NCI-H187 (cell line): ENCODE measurements at regions not wholly inside any gene's neighbourhood (a gene's known extent, or its start where the extent isn't known, plus 50 kb on each side); places are given as distances from the start of the nearest gene placed in this dataset.
"Not testable (repeated sequence)": the region's sequence is repeated elsewhere in the genome, so short reads cannot be mapped to it uniquely, and the experiment has no call there.

Experiments used
- DNase-seq, 2 experiments: peaks; one replicate each; lab custom pipeline; 2025; lab: John Stamatoyannopoulos, UW

- DNase-seq, result not testable (repeated sequence)
Measured at GRCh38 chr9:81013191-81013590, 676.2 kb downstream of the TLE1 start.

- DNase-seq, result no peak
Measured at GRCh38 chr9:81002906-81003305, 686.4 kb downstream of the TLE1 start.

- DNase-seq, result peak; percentile 34 to 40
Measured at GRCh38 chr9:81002242-81002641, 687.1 kb downstream of the TLE1 start.

GRCh38 chr9:80995759-80996158 lies 693.6 kb downstream of the TLE1 start:
- no peak for DNase-seq

GRCh38 chr9:80994892-80995291 lies 694.5 kb downstream of the TLE1 start:
- DNase-seq, result no peak

- DNase-seq, result not testable (repeated sequence)
Measured at GRCh38 chr9:80985595-80985994, 703.8 kb downstream of the TLE1 start.

- DNase-seq, result no peak
Measured at GRCh38 chr9:80976403-80976802, 712.9 kb downstream of the TLE1 start.

GRCh38 chr9:80970377-80970776 lies 719.0 kb downstream of the TLE1 start:
- DNase-seq, result not testable (repeated sequence)

GRCh38 chr9:80968611-80969010 lies 720.7 kb downstream of the TLE1 start:
- DNase-seq, result no peak

GRCh38 chr9:80964914-80965313 lies 724.4 kb downstream of the TLE1 start:
- no peak for DNase-seq

- peak in 1 of 2 experiments; percentile 36 for DNase-seq
Measured at GRCh38 chr9:80964374-80964773, 725.0 kb downstream of the TLE1 start.

GRCh38 chr9:80957801-80958200 lies 731.5 kb downstream of the TLE1 start:
- no peak for DNase-seq

- DNase-seq, result no peak
Measured at GRCh38 chr9:80954521-80954920, 734.8 kb downstream of the TLE1 start.

GRCh38 chr9:80952363-80952922 lies 736.9 kb downstream of the TLE1 start:
- DNase-seq, result no peak

GRCh38 chr9:80951675-80952074 lies 737.7 kb downstream of the TLE1 start:
- no peak for DNase-seq

GRCh38 chr9:80948876-80949275 lies 740.5 kb downstream of the TLE1 start:
- no peak for DNase-seq

GRCh38 chr9:80948066-80948465 lies 741.3 kb downstream of the TLE1 start:
- no peak for DNase-seq

- DNase-seq, result no peak
Measured at GRCh38 chr9:80946496-80947170, 742.7 kb downstream of the TLE1 start.

- no peak for DNase-seq
Measured at GRCh38 chr9:80945436-80945835, 743.9 kb downstream of the TLE1 start.

- DNase-seq, result no peak
Measured at GRCh38 chr9:80937645-80938044, 751.7 kb downstream of the TLE1 start.

GRCh38 chr9:80934095-80934494 lies 755.3 kb downstream of the TLE1 start:
- DNase-seq, result no peak

GRCh38 chr9:80932947-80933780 lies 756.2 kb downstream of the TLE1 start:
- no peak for DNase-seq

- DNase-seq, result no peak
Measured at GRCh38 chr9:80932181-80932580, 757.2 kb downstream of the TLE1 start.
